GM13977 (cell line): ENCODE measurements at regions not wholly inside any gene's neighbourhood (a gene's known extent, or its start where the extent isn't known, plus 50 kb on each side); places are given as distances from the start of the nearest gene placed in this dataset.

Experiments
- DNase-seq: peaks from one replicate; pipeline ENCODE4 v3.0.0; 2012; ENCODE audit warnings: low spot score
- in situ Hi-C: fragments of 300-500 bp; cut with MboI; formaldehyde crosslinking; loops from one replicate; pipeline ENCODE4 v1.12.0; 2022; ENCODE audit warnings: low sequenced_read_pairs, low pct_unique_long_range_greater_than_20kb, mixed read lengths, inconsistent platforms; ENCODE audit not compliant: unreplicated experiment
- TF ChIP-seq, protein P1 (sequence below): IDR thresholded peaks from 2 replicates; pipeline ENCODE4 v1.5.1; 2012; ENCODE audit warnings: mild to moderate bottlenecking, control low read depth; ENCODE audit not compliant: insufficient read depth; ENCODE audit errors: extremely low read depth, missing control alignments

DNA sequence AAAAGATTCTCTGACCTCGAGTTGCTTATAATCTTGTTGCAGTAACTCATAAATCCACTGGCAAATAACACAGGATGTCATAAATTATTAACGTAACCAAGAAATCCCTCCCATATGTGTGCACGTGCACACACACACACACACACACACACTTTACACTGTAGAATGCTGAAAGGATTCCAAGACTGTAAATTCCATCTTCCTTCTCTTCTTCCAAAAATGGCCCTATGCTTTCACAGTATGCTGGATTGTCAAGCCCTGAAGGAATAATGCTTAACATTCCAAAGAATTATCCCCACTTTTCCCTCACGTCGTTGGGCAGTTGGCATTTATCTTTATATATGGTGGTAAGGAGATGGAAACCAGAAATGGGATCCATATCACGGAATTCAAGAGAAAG, 117.5 kb upstream of the CRIM1 start:
- DNase-seq = no peak
- TF ChIP-seq, protein P1, sequence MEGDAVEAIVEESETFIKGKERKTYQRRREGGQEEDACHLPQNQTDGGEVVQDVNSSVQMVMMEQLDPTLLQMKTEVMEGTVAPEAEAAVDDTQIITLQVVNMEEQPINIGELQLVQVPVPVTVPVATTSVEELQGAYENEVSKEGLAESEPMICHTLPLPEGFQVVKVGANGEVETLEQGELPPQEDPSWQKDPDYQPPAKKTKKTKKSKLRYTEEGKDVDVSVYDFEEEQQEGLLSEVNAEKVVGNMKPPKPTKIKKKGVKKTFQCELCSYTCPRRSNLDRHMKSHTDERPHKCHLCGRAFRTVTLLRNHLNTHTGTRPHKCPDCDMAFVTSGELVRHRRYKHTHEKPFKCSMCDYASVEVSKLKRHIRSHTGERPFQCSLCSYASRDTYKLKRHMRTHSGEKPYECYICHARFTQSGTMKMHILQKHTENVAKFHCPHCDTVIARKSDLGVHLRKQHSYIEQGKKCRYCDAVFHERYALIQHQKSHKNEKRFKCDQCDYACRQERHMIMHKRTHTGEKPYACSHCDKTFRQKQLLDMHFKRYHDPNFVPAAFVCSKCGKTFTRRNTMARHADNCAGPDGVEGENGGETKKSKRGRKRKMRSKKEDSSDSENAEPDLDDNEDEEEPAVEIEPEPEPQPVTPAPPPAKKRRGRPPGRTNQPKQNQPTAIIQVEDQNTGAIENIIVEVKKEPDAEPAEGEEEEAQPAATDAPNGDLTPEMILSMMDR = no peak
- in situ Hi-C loops = no loop called here

DNA sequence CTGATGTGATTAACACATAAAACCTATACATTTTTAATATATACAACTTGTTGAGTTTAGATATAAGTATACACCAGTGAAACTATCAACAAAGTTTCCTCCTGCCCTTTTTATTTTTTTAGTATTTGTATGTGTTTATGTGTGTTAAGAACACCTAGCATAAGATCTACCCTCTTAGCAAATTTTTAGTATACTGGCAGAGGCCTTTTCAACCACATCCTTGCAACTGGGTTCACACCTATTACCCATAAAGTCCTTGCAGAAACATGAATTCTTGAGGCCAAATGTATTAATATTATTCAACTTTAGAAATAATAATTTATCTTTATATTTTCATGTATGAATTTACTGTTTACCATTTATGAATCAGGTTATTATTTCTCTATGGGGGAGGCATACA, 119.7 kb upstream of the CRIM1 start:
- DNase-seq = no peak
- TF ChIP-seq, protein P1 = no peak
- in situ Hi-C loops = no loop called here

DNA sequence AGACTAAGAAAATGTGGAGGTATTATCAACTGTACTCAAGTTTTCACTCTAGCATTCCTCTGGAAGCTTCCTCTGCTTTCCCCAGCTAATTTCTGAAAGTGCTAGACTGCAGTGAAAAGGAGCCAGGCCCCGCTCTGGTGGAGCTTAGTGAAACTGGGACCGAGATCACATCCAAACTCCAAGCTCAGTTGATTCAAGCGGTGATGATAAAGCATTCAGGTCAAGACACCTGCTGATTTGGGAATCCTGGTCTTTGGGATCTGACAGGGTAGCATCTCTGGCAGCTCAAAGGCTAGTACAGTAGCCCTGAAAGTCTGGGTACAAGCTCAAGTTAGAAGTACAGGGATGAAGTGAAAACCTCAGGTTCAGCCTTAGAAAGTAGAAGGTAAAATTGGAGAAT, 120.2 kb upstream of the CRIM1 start:
- in situ Hi-C loops = no loop called here
- no peak for DNase-seq
- TF ChIP-seq, protein P1 = no peak

DNA sequence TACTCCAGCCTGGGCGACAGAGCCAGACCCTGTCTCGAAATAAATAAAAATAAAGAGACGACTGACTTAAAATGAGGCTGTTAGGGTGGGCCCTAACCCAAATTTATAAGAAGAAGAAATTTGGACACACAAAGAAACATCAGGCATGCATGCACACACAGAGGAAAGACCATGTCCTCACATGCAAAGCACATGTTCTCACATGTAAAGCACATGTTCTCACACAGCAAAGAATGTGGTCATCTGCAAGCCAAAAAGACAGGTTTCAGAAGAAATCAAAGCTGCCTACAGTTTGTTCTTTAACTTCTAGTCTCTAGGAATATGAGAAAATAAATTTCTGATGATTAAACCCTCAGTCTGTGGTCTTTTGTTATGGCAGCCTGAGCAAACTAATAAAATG, 132.3 kb upstream of the CRIM1 start:
- TF ChIP-seq, protein P1 = no peak
- in situ Hi-C loops = no loop called here

DNA sequence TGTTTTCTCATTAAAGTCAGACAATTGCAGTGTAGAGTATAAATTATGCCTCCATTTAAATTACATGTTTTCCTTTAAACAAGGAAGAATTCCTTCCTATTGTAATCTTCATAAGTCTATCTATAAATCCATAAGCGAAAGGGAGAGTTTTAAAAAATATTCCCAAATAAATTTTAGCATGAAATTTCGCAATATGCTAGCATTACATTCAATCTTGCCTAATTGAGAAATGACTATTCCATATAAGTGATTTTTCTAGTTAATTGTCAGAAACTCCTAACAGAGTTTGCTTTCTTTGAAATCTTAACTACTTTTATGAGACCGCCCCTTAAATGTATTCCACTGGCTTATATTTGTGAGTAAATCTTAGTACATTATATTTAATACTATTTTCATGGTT, 133.1 kb upstream of the CRIM1 start:
- in situ Hi-C loops = no loop called here
- TF ChIP-seq, protein P1 = no peak
- DNase-seq = no peak

More for the DNA sequence above, 132.3 kb upstream of the CRIM1 start:
- DNase-seq = no peak

DNA sequence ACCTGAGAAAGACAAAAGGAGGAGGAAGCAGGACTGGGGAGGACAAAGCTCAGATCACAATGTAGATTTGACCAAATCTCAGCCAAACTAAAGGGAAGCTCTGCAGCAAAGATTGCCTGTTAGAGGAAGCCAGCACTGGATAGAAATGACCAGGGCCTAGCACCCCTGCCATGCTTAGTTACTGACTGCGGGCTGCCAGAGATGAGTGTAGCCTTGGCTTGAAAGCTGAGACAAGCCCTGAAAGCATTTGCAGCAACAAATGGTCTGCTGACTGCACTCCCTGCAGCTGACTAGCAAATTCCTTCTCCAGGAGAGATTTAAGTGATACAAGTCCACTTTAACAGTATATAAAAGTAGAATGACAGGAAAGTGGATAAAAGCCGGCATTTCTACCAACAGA, 140.9 kb upstream of the CRIM1 start:
- TF ChIP-seq, protein P1 = no peak
- no peak for DNase-seq
- in situ Hi-C loops = no loop called here

DNA sequence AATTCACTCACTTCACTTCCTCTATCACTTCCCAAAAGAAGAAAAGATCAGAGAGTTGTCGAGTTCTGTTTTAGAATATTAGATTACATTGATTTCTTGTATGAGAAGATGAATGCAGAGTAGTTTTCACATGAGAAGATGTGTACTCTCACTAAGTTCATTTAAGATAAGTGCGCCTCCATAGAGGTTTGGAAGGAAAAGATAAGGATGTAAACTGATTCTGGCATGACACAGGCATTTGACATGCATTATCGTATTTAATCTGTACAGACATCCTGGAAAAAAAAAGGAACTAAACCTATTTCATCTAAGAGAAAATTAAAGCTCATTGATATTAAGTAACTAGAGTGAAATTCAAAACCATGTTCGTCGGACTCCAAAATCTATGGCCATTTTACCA, 152.2 kb upstream of the CRIM1 start:
- DNase-seq = no peak
- in situ Hi-C loops = no loop called here
- TF ChIP-seq, protein P1 = no peak
